ENCODE measurements at regions not wholly inside any gene's neighbourhood (a gene's known extent, or its start where the extent isn't known, plus 50 kb on each side); places are given as distances from the start of the nearest gene placed in this dataset.

- H3K27me3 ChIP-seq (ENCODE audit: control insufficient read depth, insufficient read depth, low read length) = no peaks in the 10 kb centered on the region
- H3K36me3 ChIP-seq (ENCODE audit: control insufficient read depth, insufficient read depth, low read length) = peaks cover 2% of the 10 kb centered on the region
- no peak overlapping the region for H3K9ac ChIP-seq (ENCODE audit: low read length)
- peaks cover 4% of the 10 kb centered on the region for H3K4me1 ChIP-seq (ENCODE audit: control insufficient read depth, insufficient read depth, low read length)
- no peak overlapping the region for H3K27ac ChIP-seq (ENCODE audit: low read depth, low read length)
- no peak overlapping the region for H3K4me3 ChIP-seq (ENCODE audit: low read length)
Measured at GRCh38 chr2:147531269-147531668, 313.6 kb upstream of the ACVR2A start.

GRCh38 chr2:147530033-147530432 is 314.8 kb upstream of the ACVR2A start:
- no peak overlapping the region for H3K4me3 ChIP-seq (ENCODE audit: low read length)
- no peak overlapping the region for H3K27ac ChIP-seq (ENCODE audit: low read depth, low read length)
- no peak overlapping the region for H3K9ac ChIP-seq (ENCODE audit: low read length)
- H3K27me3 ChIP-seq (ENCODE audit: control insufficient read depth, insufficient read depth, low read length) = no peaks in the 10 kb centered on the region
- peaks cover 2% of the 10 kb centered on the region for H3K36me3 ChIP-seq (ENCODE audit: control insufficient read depth, insufficient read depth, low read length)
- peaks cover 4% of the 10 kb centered on the region for H3K4me1 ChIP-seq (ENCODE audit: control insufficient read depth, insufficient read depth, low read length)

- H3K27ac ChIP-seq (ENCODE audit: low read depth, low read length) = no peak overlapping the region
- H3K4me3 ChIP-seq (ENCODE audit: low read length) = no peak overlapping the region
- H3K36me3 ChIP-seq (ENCODE audit: control insufficient read depth, insufficient read depth, low read length) = no peaks in the 10 kb centered on the region
- no peaks in the 10 kb centered on the region for H3K27me3 ChIP-seq (ENCODE audit: control insufficient read depth, insufficient read depth, low read length)
- H3K4me1 ChIP-seq (ENCODE audit: control insufficient read depth, insufficient read depth, low read length) = no peaks in the 10 kb centered on the region
- no peak overlapping the region for H3K9ac ChIP-seq (ENCODE audit: low read length)
Measured at GRCh38 chr2:147525819-147526489, 318.9 kb upstream of the ACVR2A start.

- Histone ChIP-seq H3K4me3 (ENCODE audit: low read length) (no peak overlapping the region), H3K4me1 (ENCODE audit: control insufficient read depth, insufficient read depth, low read length) (no peaks in the 10 kb centered on the region), H3K36me3 (ENCODE audit: control insufficient read depth, insufficient read depth, low read length) (no peaks in the 10 kb centered on the region), H3K27me3 (ENCODE audit: control insufficient read depth, insufficient read depth, low read length) (no peaks in the 10 kb centered on the region), H3K9ac (ENCODE audit: low read length) (no peak overlapping the region), H3K27ac (ENCODE audit: low read depth, low read length) (no peak overlapping the region)
Measured at GRCh38 chr2:147524912-147525311, 319.9 kb upstream of the ACVR2A start.

- H3K4me1 ChIP-seq (ENCODE audit: control insufficient read depth, insufficient read depth, low read length) = no peaks in the 10 kb centered on the region
- no peak overlapping the region for H3K9ac ChIP-seq (ENCODE audit: low read length)
- H3K4me3 ChIP-seq (ENCODE audit: low read length) = no peak overlapping the region
- H3K27me3 ChIP-seq (ENCODE audit: control insufficient read depth, insufficient read depth, low read length) = no peaks in the 10 kb centered on the region
- no peak overlapping the region for H3K27ac ChIP-seq (ENCODE audit: low read depth, low read length)
- no peaks in the 10 kb centered on the region for H3K36me3 ChIP-seq (ENCODE audit: control insufficient read depth, insufficient read depth, low read length)
Measured at GRCh38 chr2:147523415-147523814, 321.4 kb upstream of the ACVR2A start.

- Histone ChIP-seq H3K36me3 (ENCODE audit: control insufficient read depth, insufficient read depth, low read length) (no peaks in the 10 kb centered on the region), H3K4me3 (ENCODE audit: low read length) (no peak overlapping the region), H3K27me3 (ENCODE audit: control insufficient read depth, insufficient read depth, low read length) (no peaks in the 10 kb centered on the region), H3K27ac (ENCODE audit: low read depth, low read length) (no peak overlapping the region), H3K9ac (ENCODE audit: low read length) (no peak overlapping the region), H3K4me1 (ENCODE audit: control insufficient read depth, insufficient read depth, low read length) (no peaks in the 10 kb centered on the region)
Measured at GRCh38 chr2:147521936-147522335, 322.9 kb upstream of the ACVR2A start.

GRCh38 chr2:147520817-147521216 is 324.0 kb upstream of the ACVR2A start:
- no peak overlapping the region for H3K9ac ChIP-seq (ENCODE audit: low read length)
- no peaks in the 10 kb centered on the region for H3K4me1 ChIP-seq (ENCODE audit: control insufficient read depth, insufficient read depth, low read length)
- H3K4me3 ChIP-seq (ENCODE audit: low read length) = no peak overlapping the region
- no peaks in the 10 kb centered on the region for H3K27me3 ChIP-seq (ENCODE audit: control insufficient read depth, insufficient read depth, low read length)
- no peak overlapping the region for H3K27ac ChIP-seq (ENCODE audit: low read depth, low read length)
- H3K36me3 ChIP-seq (ENCODE audit: control insufficient read depth, insufficient read depth, low read length) = no peaks in the 10 kb centered on the region

GRCh38 chr2:147519178-147519577 is 325.7 kb upstream of the ACVR2A start:
- Histone ChIP-seq H3K36me3 (ENCODE audit: control insufficient read depth, insufficient read depth, low read length) (no peaks in the 10 kb centered on the region), H3K9ac (ENCODE audit: low read length) (no peak overlapping the region), H3K4me3 (ENCODE audit: low read length) (no peak overlapping the region), H3K27me3 (ENCODE audit: control insufficient read depth, insufficient read depth, low read length) (no peaks in the 10 kb centered on the region), H3K27ac (ENCODE audit: low read depth, low read length) (no peak overlapping the region), H3K4me1 (ENCODE audit: control insufficient read depth, insufficient read depth, low read length) (no peaks in the 10 kb centered on the region)

GRCh38 chr2:147515213-147515612 is 329.6 kb upstream of the ACVR2A start:
- no peaks in the 10 kb centered on the region for H3K4me1 ChIP-seq (ENCODE audit: control insufficient read depth, insufficient read depth, low read length)
- no peak overlapping the region for H3K4me3 ChIP-seq (ENCODE audit: low read length)
- no peaks in the 10 kb centered on the region for H3K36me3 ChIP-seq (ENCODE audit: control insufficient read depth, insufficient read depth, low read length)
- no peaks in the 10 kb centered on the region for H3K27me3 ChIP-seq (ENCODE audit: control insufficient read depth, insufficient read depth, low read length)
- no peak overlapping the region for H3K9ac ChIP-seq (ENCODE audit: low read length)
- no peak overlapping the region for H3K27ac ChIP-seq (ENCODE audit: low read depth, low read length)

GRCh38 chr2:147512206-147512605 is 332.6 kb upstream of the ACVR2A start:
- Histone ChIP-seq H3K4me3 (ENCODE audit: low read length) (no peak overlapping the region), H3K9ac (ENCODE audit: low read length) (no peak overlapping the region), H3K27ac (ENCODE audit: low read depth, low read length) (no peak overlapping the region), H3K4me1 (ENCODE audit: control insufficient read depth, insufficient read depth, low read length) (no peaks in the 10 kb centered on the region), H3K36me3 (ENCODE audit: control insufficient read depth, insufficient read depth, low read length) (no peaks in the 10 kb centered on the region), H3K27me3 (ENCODE audit: control insufficient read depth, insufficient read depth, low read length) (no peaks in the 10 kb centered on the region)

GRCh38 chr2:147511491-147511948 is 333.3 kb upstream of the ACVR2A start:
- Histone ChIP-seq H3K4me3 (ENCODE audit: low read length) (no peak overlapping the region), H3K27me3 (ENCODE audit: control insufficient read depth, insufficient read depth, low read length) (no peaks in the 10 kb centered on the region)

GRCh38 chr2:147509821-147510220 is 335.0 kb upstream of the ACVR2A start:
- H3K4me1 ChIP-seq (ENCODE audit: control insufficient read depth, insufficient read depth, low read length) = no peaks in the 10 kb centered on the region
- no peak overlapping the region for H3K27ac ChIP-seq (ENCODE audit: low read depth, low read length)
- H3K27me3 ChIP-seq (ENCODE audit: control insufficient read depth, insufficient read depth, low read length) = no peaks in the 10 kb centered on the region
- H3K9ac ChIP-seq (ENCODE audit: low read length) = no peak overlapping the region
- no peak overlapping the region for H3K4me3 ChIP-seq (ENCODE audit: low read length)
- H3K36me3 ChIP-seq (ENCODE audit: control insufficient read depth, insufficient read depth, low read length) = no peaks in the 10 kb centered on the region

More at GRCh38 chr2:147511491-147511948, 333.3 kb upstream of the ACVR2A start:
- Histone ChIP-seq H3K27ac (ENCODE audit: low read depth, low read length) (no peak overlapping the region), H3K36me3 (ENCODE audit: control insufficient read depth, insufficient read depth, low read length) (no peaks in the 10 kb centered on the region), H3K9ac (ENCODE audit: low read length) (no peak overlapping the region), H3K4me1 (ENCODE audit: control insufficient read depth, insufficient read depth, low read length) (no peaks in the 10 kb centered on the region)

- Histone ChIP-seq H3K36me3 (ENCODE audit: control insufficient read depth, insufficient read depth, low read length) (no peaks in the 10 kb centered on the region), H3K27ac (ENCODE audit: low read depth, low read length) (no peak overlapping the region), H3K4me1 (ENCODE audit: control insufficient read depth, insufficient read depth, low read length) (peaks cover 11% of the 10 kb centered on the region), H3K27me3 (ENCODE audit: control insufficient read depth, insufficient read depth, low read length) (no peaks in the 10 kb centered on the region), H3K4me3 (ENCODE audit: low read length) (no peak overlapping the region), H3K9ac (ENCODE audit: low read length) (no peak overlapping the region)
Measured at GRCh38 chr2:147506889-147507288, 337.9 kb upstream of the ACVR2A start.

Data from rectal smooth muscle tissue (tissue), 1 donor.